Subcutaneous abdominal adipose tissue (tissue), 5 donors: ENCODE measurements at regions not wholly inside any gene's neighbourhood (a gene's known extent, or its start where the extent isn't known, plus 50 kb on each side); places are given as distances from the start of the nearest gene placed in this dataset.

Experiments
- H3K27ac ChIP-seq: one replicate; pipeline ENCODE4 v1.7.0; 2013; ENCODE audit warnings: low read depth, mild to moderate bottlenecking, inconsistent platforms, low read length, moderate library complexity
- H3K27me3 ChIP-seq, 5 donors: one replicate each; pipeline ENCODE4 v1.7.0; 2013; ENCODE audit warnings: low read length in 5 of 5, inconsistent platforms in 1 of 5; ENCODE audit not compliant: control insufficient read depth in 5 of 5, insufficient read depth in 4 of 5
- H3K36me3 ChIP-seq, 5 donors: one replicate each; pipeline ENCODE4 v1.7.0; 2013; ENCODE audit warnings: low read length in 5 of 5; ENCODE audit not compliant: control insufficient read depth in 5 of 5, insufficient read depth in 5 of 5
- H3K4me1 ChIP-seq, 5 donors: one replicate each; pipeline ENCODE4 v1.7.0; 2013; ENCODE audit warnings: low read length in 5 of 5, mild to moderate bottlenecking in 3 of 5, moderate library complexity in 1 of 5; ENCODE audit not compliant: control insufficient read depth in 5 of 5, insufficient read depth in 5 of 5
- H3K4me3 ChIP-seq, 5 donors: one replicate each; pipeline ENCODE4 v1.7.0; 2013; ENCODE audit warnings: low read length in 5 of 5, low read depth in 1 of 5
- H3K9ac ChIP-seq, 5 donors: one replicate each; pipeline ENCODE4 v1.7.0; 2013; ENCODE audit warnings: low read length in 5 of 5, mild to moderate bottlenecking in 4 of 5, moderate library complexity in 3 of 5
- H3K9me3 ChIP-seq, 5 donors: one replicate each; pipeline ENCODE4 v1.7.0; 2013; ENCODE audit warnings: low read length in 5 of 5; ENCODE audit not compliant: control insufficient read depth in 5 of 5
- donor health status: healthy.
- donor health status: healthy.
- donor health status: healthy.
- donor health status: healthy.
- donor health status: healthy.

- H3K4me1 ChIP-seq, result no peaks in the 10 kb centered on the region
Observed at GRCh38 chr16:65218348-65218747, 96.5 kb upstream of the CDH11 start.

DNA sequence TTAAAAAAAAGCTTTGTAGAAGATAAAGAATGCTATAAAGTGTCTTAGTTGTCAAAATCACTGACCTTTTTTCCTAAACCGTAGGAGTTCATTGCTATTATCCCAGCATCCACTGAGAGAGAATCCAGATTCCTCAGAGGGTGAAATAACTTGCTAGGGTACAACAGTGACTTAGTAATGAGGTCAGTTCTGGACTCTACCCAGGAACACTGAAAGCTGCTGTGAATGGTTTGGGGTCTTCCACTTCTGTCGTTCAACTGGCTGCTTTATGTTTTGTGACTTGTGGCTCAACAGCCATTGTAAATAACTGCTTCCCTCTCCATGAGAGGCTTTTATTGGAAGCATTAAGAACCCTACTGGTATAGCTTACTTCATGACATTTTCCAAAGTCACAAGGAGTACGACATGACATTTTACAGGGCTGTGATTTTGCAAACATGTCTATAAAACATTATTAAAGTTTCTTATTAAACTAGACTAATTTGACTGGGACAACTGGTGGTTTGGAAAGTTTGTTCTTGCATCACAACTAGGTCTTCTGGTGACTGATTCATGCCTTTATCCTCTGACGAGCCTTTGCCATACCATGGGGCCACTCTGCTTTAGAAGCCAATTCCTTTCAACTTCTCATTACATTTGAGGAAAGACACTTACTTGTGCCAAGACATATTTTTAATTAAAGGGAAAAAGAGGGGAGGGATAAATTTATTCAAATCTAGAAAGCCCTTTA is 92.2 kb upstream of the CDH11 start:
- Histone ChIP-seq H3K4me1 (no peaks in the 10 kb centered on the region), H3K27me3 (no peaks in the 10 kb centered on the region), H3K9me3 (no peaks in the 10 kb centered on the region), H3K36me3 (no peaks in the 10 kb centered on the region), H3K4me3 (no peak overlapping the region), H3K9ac (no peak overlapping the region), H3K27ac (no peak overlapping the region)

More at GRCh38 chr16:65218348-65218747, 96.5 kb upstream of the CDH11 start:
- no peaks in the 10 kb centered on the region for H3K9me3 ChIP-seq
- no peaks in the 10 kb centered on the region for H3K27me3 ChIP-seq
- no peaks in the 10 kb centered on the region for H3K36me3 ChIP-seq
- no peak overlapping the region for H3K27ac ChIP-seq
- H3K9ac ChIP-seq, result no peak overlapping the region
- no peak overlapping the region for H3K4me3 ChIP-seq

GRCh38 chr16:65212791-65213190 is 90.9 kb upstream of the CDH11 start:
- H3K27ac ChIP-seq, result no peak overlapping the region
- H3K9me3 ChIP-seq, result no peaks in the 10 kb centered on the region
- no peak overlapping the region for H3K9ac ChIP-seq
- H3K36me3 ChIP-seq, result no peaks in the 10 kb centered on the region
- no peaks in the 10 kb centered on the region for H3K4me1 ChIP-seq
- no peak overlapping the region for H3K4me3 ChIP-seq
- H3K27me3 ChIP-seq, result no peaks in the 10 kb centered on the region

DNA sequence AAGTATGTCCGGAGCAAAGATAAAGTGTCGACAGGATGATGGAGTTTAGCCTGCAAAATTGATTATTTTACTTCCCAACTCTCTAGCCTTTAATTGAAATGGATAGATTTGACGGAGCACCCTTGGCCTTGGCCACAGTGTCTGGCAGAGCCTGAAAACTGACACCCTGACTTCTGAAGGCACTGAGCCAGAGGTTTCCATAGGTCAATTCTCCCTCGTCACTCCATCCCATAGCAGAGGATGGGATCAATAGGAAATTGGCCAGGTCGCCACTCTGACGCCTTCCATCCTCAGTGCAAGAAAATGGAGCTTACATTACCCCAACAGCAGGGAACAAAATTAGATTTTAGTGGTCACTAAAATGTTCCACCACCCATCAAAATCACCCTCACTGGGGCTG is 90.4 kb upstream of the CDH11 start:
- Histone ChIP-seq H3K27me3 (no peaks in the 10 kb centered on the region), H3K9ac (no peak overlapping the region), H3K9me3 (no peaks in the 10 kb centered on the region), H3K36me3 (no peaks in the 10 kb centered on the region), H3K4me1 (no peaks in the 10 kb centered on the region), H3K27ac (no peak overlapping the region), H3K4me3 (no peak overlapping the region)

DNA sequence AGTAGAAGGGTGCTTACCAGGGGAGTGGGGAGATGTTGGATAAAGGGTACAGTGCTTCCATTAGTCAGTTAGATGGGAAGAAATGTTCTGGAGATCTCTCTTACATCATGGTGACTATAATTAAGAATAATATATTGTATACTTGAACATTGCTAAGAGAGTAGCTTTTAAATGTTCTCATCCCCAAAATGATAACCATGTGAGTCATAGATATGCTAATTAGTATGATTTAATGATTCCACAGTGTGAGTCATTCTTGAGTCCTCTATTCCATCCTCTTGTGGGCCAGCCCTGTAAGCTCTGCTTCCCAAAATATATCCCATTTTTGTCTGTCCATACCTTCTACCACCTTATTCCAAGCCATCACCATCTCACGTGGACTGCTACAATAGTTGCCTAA is 80.6 kb upstream of the CDH11 start:
- Histone ChIP-seq H3K36me3 (no peaks in the 10 kb centered on the region), H3K27ac (no peak overlapping the region)

DNA sequence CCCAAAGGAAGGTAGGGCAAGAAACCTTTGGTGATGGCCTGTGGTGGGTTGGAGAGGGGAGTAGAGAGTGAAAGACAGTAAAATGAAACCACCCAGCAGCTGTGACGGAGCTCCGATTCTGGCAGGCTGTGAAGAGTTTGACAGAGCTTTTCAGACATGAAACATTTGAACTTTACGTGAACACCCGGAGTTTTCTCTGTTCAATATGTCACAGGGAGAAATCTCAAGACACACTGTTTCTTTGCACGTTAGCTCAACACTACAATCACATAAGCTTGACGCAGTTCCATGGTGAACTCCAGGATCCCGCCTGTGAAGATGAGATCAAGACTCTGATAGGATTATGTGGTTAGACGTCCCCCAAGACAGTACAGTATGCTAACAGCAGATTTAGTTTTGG is 79.6 kb upstream of the CDH11 start:
- no peaks in the 10 kb centered on the region for H3K4me1 ChIP-seq
- H3K4me3 ChIP-seq, result peak overlapping the region in 1 of 5 donors; percentile 19
- H3K36me3 ChIP-seq, result no peaks in the 10 kb centered on the region
- no peaks in the 10 kb centered on the region for H3K27me3 ChIP-seq
- H3K9ac ChIP-seq, result no peak overlapping the region
- no peaks in the 10 kb centered on the region for H3K9me3 ChIP-seq
- H3K27ac ChIP-seq, result no peak overlapping the region

More for the DNA sequence above, 80.6 kb upstream of the CDH11 start:
- Histone ChIP-seq H3K4me3 (no peak overlapping the region), H3K27me3 (no peaks in the 10 kb centered on the region), H3K9ac (no peak overlapping the region), H3K4me1 (no peaks in the 10 kb centered on the region), H3K9me3 (no peaks in the 10 kb centered on the region)

DNA sequence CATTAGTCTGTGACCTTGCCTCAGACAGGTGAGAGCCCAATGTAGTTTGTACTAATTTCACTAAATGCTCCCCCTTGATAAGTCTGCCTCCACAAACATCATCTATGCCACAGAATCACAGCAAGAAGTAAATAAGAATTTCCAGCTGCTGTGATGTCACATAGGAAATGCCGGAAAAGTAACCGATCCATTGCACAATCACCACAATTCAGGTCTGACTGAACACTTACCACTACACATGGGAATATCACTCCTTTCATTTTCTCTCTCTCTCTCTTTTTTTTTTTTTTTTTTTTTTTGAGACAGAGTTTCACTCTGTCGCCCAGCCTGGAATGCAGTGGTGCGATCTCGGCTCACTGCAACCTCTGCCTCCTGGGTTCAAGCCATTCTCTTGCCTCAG is 79.0 kb upstream of the CDH11 start:
- H3K27me3 ChIP-seq, result no peaks in the 10 kb centered on the region
- no peaks in the 10 kb centered on the region for H3K36me3 ChIP-seq
- no peak overlapping the region for H3K9ac ChIP-seq
- H3K27ac ChIP-seq, result no peak overlapping the region
- no peak overlapping the region for H3K4me3 ChIP-seq
- no peaks in the 10 kb centered on the region for H3K4me1 ChIP-seq
- H3K9me3 ChIP-seq, result no peaks in the 10 kb centered on the region

DNA sequence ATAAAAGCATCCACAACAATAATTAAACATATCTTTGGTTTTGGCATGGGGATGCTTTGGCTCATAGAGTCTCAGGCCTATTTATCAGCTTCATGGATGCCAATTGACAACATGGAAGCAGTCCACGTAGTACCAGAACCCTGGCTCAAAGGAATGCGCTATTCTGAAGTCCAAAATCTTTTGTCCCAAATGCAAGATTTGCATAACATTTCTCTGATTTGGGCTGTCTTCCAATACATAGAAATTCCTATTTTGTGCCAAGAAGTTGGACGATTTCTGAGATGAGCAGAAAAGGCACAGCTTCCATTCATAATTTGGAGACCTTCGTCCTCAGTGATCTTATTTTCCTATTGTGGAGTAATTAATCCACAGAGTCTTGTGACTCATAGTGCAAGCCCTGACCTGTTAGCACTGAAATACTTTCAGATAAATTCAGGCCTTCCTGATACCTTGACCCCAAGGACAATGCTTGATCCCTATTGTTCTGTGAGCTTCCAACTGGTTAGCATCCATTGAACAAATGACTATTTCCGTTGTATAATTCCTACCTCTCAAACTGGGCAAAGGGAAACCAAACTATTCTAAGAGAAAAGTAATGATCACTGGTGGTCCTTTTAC is 78.4 kb upstream of the CDH11 start:
- Histone ChIP-seq H3K4me1 (no peaks in the 10 kb centered on the region), H3K9me3 (no peaks in the 10 kb centered on the region), H3K9ac (no peak overlapping the region), H3K4me3 (no peak overlapping the region), H3K27ac (no peak overlapping the region), H3K27me3 (no peaks in the 10 kb centered on the region), H3K36me3 (no peaks in the 10 kb centered on the region)

DNA sequence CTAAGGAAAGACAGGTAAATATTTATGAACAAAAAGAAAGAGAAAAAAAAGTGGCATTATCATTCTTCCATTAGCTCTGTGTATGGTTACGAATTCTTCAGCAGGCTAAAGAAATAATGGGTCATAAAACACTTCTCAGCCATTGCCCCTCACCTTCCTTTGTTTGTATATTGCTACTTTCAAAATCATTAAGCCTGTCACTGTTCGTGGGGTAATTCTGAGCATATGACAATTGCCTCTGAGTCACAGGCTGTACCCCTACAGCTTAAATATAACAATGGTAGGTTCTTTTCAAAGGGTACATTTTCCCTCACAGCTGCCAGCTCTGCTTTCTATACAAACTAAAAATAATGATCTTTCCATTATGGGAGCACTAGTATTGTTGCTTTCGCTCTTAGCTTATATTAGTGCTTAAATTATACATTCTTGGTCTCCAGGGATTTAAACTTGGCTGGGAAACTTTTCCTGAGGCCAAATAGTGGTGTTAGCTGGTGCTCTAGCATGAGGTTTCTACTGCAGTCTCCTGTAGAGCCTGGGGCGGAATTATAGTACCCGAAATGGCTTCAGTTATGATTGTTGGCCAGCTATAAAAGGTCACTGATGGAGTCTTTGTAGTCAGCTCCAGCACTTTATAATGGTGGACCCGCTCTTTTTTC is 74.7 kb upstream of the CDH11 start:
- Histone ChIP-seq H3K36me3 (no peaks in the 10 kb centered on the region), H3K27ac (no peak overlapping the region), H3K4me3 (no peak overlapping the region), H3K9me3 (no peaks in the 10 kb centered on the region), H3K27me3 (no peaks in the 10 kb centered on the region), H3K9ac (no peak overlapping the region), H3K4me1 (no peaks in the 10 kb centered on the region)

GRCh38 chr16:65195998-65196397 is 74.1 kb upstream of the CDH11 start:
- Histone ChIP-seq H3K36me3 (no peaks in the 10 kb centered on the region), H3K9ac (no peak overlapping the region), H3K27me3 (no peaks in the 10 kb centered on the region), H3K4me3 (no peak overlapping the region), H3K9me3 (no peaks in the 10 kb centered on the region), H3K4me1 (no peaks in the 10 kb centered on the region), H3K27ac (no peak overlapping the region)
